ENCODE measurements at regions not wholly inside any gene's neighbourhood (a gene's known extent, or its start where the extent isn't known, plus 50 kb on each side); places are given as distances from the start of the nearest gene placed in this dataset.

DNA sequence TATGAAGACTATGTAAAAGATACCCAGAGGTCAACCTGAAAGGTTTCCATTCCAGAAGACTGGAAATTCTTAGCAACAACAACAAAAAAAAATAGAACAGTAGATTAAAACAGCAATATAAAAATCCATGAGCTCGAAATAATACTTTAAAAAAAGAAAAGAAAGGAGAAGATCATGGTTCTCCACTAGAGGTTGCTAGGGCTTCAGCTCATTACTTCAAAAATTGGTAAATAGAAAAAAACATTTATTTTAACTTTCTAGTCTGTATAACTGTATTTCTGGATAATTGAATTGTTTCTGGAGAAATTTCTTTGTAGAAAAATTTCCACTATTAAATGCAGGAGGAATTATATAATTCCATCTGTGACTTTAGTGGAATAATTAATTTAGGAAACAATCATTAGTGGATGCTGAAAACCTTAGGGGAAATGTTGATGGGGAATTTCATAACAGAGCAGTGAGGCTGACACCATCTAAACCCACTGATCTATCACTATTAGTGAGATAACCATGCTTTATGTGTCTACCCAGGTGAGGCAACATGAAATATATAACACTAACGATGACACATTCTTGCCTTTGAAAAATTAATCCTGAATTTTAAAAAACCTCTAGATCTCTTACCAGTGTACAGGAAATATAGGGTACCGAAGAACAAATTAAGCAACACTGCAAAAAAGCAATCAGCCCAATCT is 62.5 kb upstream of the SNRK start:
- TF ChIP-seq, protein P1, sequence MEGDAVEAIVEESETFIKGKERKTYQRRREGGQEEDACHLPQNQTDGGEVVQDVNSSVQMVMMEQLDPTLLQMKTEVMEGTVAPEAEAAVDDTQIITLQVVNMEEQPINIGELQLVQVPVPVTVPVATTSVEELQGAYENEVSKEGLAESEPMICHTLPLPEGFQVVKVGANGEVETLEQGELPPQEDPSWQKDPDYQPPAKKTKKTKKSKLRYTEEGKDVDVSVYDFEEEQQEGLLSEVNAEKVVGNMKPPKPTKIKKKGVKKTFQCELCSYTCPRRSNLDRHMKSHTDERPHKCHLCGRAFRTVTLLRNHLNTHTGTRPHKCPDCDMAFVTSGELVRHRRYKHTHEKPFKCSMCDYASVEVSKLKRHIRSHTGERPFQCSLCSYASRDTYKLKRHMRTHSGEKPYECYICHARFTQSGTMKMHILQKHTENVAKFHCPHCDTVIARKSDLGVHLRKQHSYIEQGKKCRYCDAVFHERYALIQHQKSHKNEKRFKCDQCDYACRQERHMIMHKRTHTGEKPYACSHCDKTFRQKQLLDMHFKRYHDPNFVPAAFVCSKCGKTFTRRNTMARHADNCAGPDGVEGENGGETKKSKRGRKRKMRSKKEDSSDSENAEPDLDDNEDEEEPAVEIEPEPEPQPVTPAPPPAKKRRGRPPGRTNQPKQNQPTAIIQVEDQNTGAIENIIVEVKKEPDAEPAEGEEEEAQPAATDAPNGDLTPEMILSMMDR (IDR thresholded peaks at IDR 0.05), result peak; percentile 10
- no peak for TF ChIP-seq EZH2 (IDR thresholded peaks at IDR 0.05)
